Tibial nerve (tissue), 4 donors: ENCODE measurements at regions not wholly inside any gene's neighbourhood (a gene's known extent, or its start where the extent isn't known, plus 50 kb on each side); places are given as distances from the start of the nearest gene placed in this dataset.
"Not testable (repeated sequence)": the region's sequence is repeated elsewhere in the genome, so short reads cannot be mapped to it uniquely, and the experiment has no call there.

ENCODE experiments used
- DNase-seq, 2 donors: peaks; one replicate each; pipeline ENCODE4 v3.0.0-alpha.2; 2019; ENCODE audit warnings: low spot score in 2 of 2
- H3K27ac ChIP-seq, 4 donors: fragments of 200-600 bp; sonication (generic) in 3 of 4; one replicate each; pipeline ENCODE4 v1.5.1; 2017 to 2019; ENCODE audit warnings: mild to moderate bottlenecking in 1 of 4
- H3K27me3 ChIP-seq, 2 donors: fragments of 200-600 bp; sonication (generic) in 1 of 2; one replicate each; pipeline versions ENCODE4 v1.5.1 to v1.6.0; 2017 to 2019
- H3K36me3 ChIP-seq, 3 donors: fragments of 200-600 bp; sonication (generic); one replicate each; pipeline ENCODE4 v1.5.1; 2018 to 2019
- H3K4me1 ChIP-seq, 4 donors: fragments of 200-600 bp; sonication (generic) in 3 of 4; one replicate each; pipeline ENCODE4 v1.5.1; 2017 to 2019
- H3K4me3 ChIP-seq, 4 donors: fragments of 200-600 bp; sonication (generic) in 3 of 4; one replicate each; pipeline ENCODE4 v1.5.1; 2017 to 2019; ENCODE audit warnings: mild to moderate bottlenecking in 1 of 4, moderate library complexity in 1 of 4
- H3K9me3 ChIP-seq, 4 donors: fragments of 200-600 bp; sonication (generic) in 3 of 4; one replicate each; pipeline ENCODE4 v1.5.1; 2017 to 2019
- CTCF ChIP-seq, 5 experiments: fragments of 200-600 bp in 3 of 5; fragments of 450-650 bp in 2 of 5; sonication (generic) in 3 of 5; IDR thresholded peaks; one replicate each; pipeline ENCODE4 v1.5.1; 2016 to 2019; ENCODE audit warnings: antibody characterized with exemption in 5 of 5, mild to moderate bottlenecking in 3 of 5, moderate library complexity in 2 of 5
- EP300 ChIP-seq, 2 donors: sonication (generic); formaldehyde crosslinking; IDR thresholded peaks; one replicate each; pipeline ENCODE4 v1.6.1; 2017; ENCODE audit warnings: antibody characterized with exemption in 2 of 2, mild to moderate bottlenecking in 1 of 2
- POLR2A ChIP-seq, 2 donors: fragments of 450-650 bp; IDR thresholded peaks; one replicate each; pipeline ENCODE4 v1.6.1; 2017; ENCODE audit warnings: antibody characterized with exemption in 2 of 2, mild to moderate bottlenecking in 2 of 2, moderate library complexity in 2 of 2
- WGBS, 2 donors: methylation state at CpG; one replicate each; pipeline ENCODE4 v1.1.5; 2018; 5-methylcytosine and 5-hydroxymethylcytosine counted together

GRCh38 chr5:127186657-127187056 lies 103.9 kb upstream of the MEGF10 start:
- no peaks in the 10 kb centered on the region for H3K9me3 ChIP-seq
- 55 to 68% methylated on average over 6 of the region's 6 CpGs for WGBS, 2 donors
- no peaks in the 10 kb centered on the region for H3K4me1 ChIP-seq
- H3K4me3 ChIP-seq: no peak overlapping the region
- H3K36me3 ChIP-seq: no peaks in the 10 kb centered on the region
- DNase-seq: no peak
- no peaks in the 10 kb centered on the region for H3K27me3 ChIP-seq
- no peak overlapping the region for H3K27ac ChIP-seq
- TF ChIP-seq CTCF (IDR thresholded peaks at IDR 0.05) (no peak), POLR2A (IDR thresholded peaks at IDR 0.05) (no peak), EP300 (IDR thresholded peaks at IDR 0.05) (no peak)

DNA sequence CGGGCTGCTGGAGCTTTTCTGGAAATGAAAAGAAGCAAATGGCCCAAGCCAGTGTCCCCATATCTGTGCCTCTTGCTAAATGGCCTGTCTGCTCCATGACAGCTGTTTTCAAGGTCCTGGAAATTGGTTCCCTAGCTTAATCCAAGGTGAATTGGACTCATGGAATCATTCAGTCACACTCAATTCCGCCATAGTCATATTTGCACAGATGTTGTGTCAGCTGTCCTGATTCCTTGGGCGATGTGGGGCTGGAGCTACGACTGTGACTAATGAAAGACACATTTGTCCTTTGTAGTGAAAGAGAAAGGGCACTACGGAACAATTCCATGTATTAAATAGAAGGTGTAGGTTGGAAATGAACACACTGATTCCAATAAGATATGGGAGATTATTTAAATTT lies 102.9 kb upstream of the MEGF10 start:
- Histone ChIP-seq H3K27me3 (no peaks in the 10 kb centered on the region), H3K9me3 (no peaks in the 10 kb centered on the region), H3K36me3 (no peaks in the 10 kb centered on the region), H3K4me1 (no peaks in the 10 kb centered on the region), H3K27ac (no peak overlapping the region), H3K4me3 (no peak overlapping the region)
- WGBS, 2 donors: 51 to 54% methylated on average over 5 of the region's 5 CpGs
- TF ChIP-seq EP300 (IDR thresholded peaks at IDR 0.05): no peak
- no peak for TF ChIP-seq POLR2A (IDR thresholded peaks at IDR 0.05)
- no peak for TF ChIP-seq CTCF (IDR thresholded peaks at IDR 0.05)
- DNase-seq: no peak

- WGBS, 2 donors: 91 to 97% methylated on average over 3 of the region's 3 CpGs
- Histone ChIP-seq H3K27me3 (no peaks in the 10 kb centered on the region), H3K9me3 (no peaks in the 10 kb centered on the region), H3K36me3 (no peaks in the 10 kb centered on the region), H3K4me3 (no peak overlapping the region), H3K4me1 (no peaks in the 10 kb centered on the region), H3K27ac (no peak overlapping the region)
- TF ChIP-seq CTCF (IDR thresholded peaks at IDR 0.05) (no peak), EP300 (IDR thresholded peaks at IDR 0.05) (no peak), POLR2A (IDR thresholded peaks at IDR 0.05) (no peak)
- no peak for DNase-seq
Observed at GRCh38 chr5:127192150-127192549, 98.4 kb upstream of the MEGF10 start.

DNA sequence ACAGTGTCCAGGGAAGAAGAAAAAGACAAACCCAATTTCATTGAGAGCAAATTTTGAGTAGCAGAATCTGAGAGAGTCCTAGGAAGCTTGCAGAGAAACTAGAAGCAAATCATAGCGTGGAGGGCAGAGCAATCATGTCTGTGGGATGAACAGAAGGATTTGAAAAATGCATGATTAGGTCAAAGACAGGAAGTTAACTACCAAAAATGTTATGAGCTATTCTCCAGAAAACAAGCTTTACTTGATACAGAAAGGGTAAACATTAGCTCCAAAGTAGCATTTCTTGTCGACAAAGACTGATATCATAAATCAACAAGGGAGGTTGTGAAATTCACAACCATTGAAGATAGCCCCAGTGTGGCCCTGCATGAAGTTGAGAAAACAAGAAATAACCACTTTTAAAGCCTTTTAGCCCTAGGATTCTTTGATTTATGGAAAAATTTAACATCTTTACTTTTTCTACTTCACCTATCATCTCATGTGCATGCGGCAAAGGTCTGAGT lies 97.7 kb upstream of the MEGF10 start:
- no peaks in the 10 kb centered on the region for H3K9me3 ChIP-seq
- no peak for DNase-seq
- 49 to 51% methylated on average over 3 of the region's 3 CpGs for WGBS, 2 donors
- no peaks in the 10 kb centered on the region for H3K4me1 ChIP-seq
- no peaks in the 10 kb centered on the region for H3K36me3 ChIP-seq
- no peak overlapping the region for H3K4me3 ChIP-seq
- no peak for TF ChIP-seq CTCF (IDR thresholded peaks at IDR 0.05)
- no peak for TF ChIP-seq POLR2A (IDR thresholded peaks at IDR 0.05)
- TF ChIP-seq EP300 (IDR thresholded peaks at IDR 0.05): no peak
- H3K27me3 ChIP-seq: no peaks in the 10 kb centered on the region
- H3K27ac ChIP-seq: no peak overlapping the region

DNA sequence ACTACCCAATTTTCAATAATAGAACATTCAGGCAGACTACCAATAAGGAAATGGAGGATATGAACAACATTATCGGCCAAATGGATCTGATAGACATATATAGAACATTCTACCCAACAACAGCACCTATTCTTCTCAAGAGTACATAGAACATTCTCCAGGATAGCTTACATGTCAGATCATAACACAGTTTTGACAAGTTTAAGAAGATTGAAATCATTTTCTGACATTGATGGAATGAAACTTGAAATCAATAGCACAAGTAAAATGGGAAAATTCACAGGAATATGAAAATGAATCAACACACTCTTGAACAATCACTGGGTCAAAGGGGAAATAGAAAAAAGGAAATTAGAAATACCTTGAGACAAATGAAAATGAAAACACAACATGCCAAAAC lies 94.6 kb upstream of the MEGF10 start:
- Histone ChIP-seq H3K36me3 (no peaks in the 10 kb centered on the region), H3K4me1 (no peaks in the 10 kb centered on the region), H3K27me3 (no peaks in the 10 kb centered on the region), H3K27ac (no peak overlapping the region), H3K9me3 (no peaks in the 10 kb centered on the region), H3K4me3 (no peak overlapping the region)
- TF ChIP-seq CTCF (IDR thresholded peaks at IDR 0.05): no peak
- no peak for TF ChIP-seq POLR2A (IDR thresholded peaks at IDR 0.05)
- no peak for TF ChIP-seq EP300 (IDR thresholded peaks at IDR 0.05)
- DNase-seq: no peak
- WGBS, 2 donors: 83 to 88% methylated on average over 1 of the region's 1 CpG

GRCh38 chr5:127197402-127198167 lies 93.0 kb upstream of the MEGF10 start:
- not testable (repeated sequence) for H3K4me1 ChIP-seq, H3K4me3 ChIP-seq, H3K9me3 ChIP-seq, H3K27ac ChIP-seq, DNase-seq, H3K36me3 ChIP-seq, H3K27me3 ChIP-seq
- 47 to 56% methylated on average over 4 of the region's 4 CpGs for WGBS, 2 donors

DNA sequence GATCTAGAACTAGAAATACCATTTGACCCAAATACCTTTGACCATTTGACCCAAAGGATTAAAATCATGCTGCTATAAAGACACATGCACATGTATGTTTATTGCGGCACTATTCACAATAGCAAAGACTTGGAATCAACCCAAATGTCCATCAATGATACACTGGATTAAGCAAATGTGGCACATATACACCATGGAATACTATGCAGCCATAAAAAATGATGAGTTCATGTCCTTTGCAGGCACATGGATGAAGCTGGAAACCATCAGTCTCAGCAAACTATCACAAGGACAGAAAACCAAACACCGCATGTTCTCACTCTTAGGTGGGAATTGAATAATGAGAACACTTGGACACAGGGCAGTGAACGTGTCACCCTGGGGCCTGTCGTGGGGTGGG lies 87.9 kb upstream of the MEGF10 start:
- 94 to 98% methylated on average over 4 of the region's 4 CpGs for WGBS, 2 donors
- H3K4me3 ChIP-seq, H3K27ac ChIP-seq, H3K36me3 ChIP-seq, DNase-seq, H3K9me3 ChIP-seq, H3K27me3 ChIP-seq, H3K4me1 ChIP-seq: not testable (repeated sequence)
